ENCODE measurements at regions not wholly inside any gene's neighbourhood (a gene's known extent, or its start where the extent isn't known, plus 50 kb on each side); places are given as distances from the start of the nearest gene placed in this dataset.

DNA sequence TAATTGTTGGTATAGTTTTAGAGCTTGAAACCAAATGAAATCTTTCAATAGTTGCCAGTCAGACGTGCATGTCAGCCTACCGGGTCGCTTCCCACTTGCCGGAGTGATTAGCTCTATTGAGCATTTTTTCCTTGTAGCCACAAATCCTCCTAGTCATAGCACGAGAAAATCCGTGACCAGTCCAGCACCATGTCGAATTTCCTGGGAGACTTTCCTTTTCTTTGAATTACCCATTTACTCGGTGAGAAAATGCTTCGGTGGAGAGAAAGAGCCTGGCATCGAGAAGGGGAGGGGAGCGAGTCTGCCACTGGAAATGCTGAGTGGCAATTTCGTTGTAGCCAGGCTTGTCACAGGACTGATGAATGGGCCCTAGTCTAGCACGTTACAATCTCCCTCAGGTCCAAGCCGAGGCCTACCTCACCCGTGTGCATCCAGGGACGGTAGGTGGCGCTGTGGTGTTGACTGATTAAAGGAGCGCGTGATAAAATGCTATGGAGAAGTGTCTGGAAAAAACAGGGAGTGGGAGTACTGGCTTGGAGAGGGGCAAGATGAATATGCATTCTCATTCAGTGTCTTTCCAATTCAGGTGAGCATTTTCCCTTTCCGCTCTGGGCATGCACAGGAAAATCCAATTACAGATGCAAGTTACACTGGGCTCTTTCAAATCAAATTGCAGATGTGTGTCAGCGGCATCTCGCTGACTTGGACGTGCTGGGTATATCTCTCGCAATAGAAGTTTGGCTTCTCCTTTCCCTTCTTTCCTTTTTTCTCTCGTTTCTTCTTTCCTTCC lies 238.8 kb downstream of the EDEM1 start:
- Histone ChIP-seq H3K36me3 (replicated peaks; ENCODE audit: insufficient read depth, low read length) (no peaks in the 10 kb centered on the region), H3K27ac (ENCODE audit: low read length) (no peak overlapping the region), H3K27me3 (replicated peaks; ENCODE audit: insufficient read depth, low read length) (no peaks in the 10 kb centered on the region), H3K9ac (ENCODE audit: low read length) (no peak overlapping the region), H4K20me1 (ENCODE audit: insufficient read depth, low read length) (no peaks in the 10 kb centered on the region), H3K4me3 (ENCODE audit: low read length) (no peak overlapping the region), H2AFZ (ENCODE audit: low read length) (no peak overlapping the region), H3F3A (ENCODE audit: insufficient read depth, low read length) (no peaks in the 10 kb centered on the region), H3K79me2 (ENCODE audit: low read length) (no peaks in the 10 kb centered on the region), H3K4me1 (ENCODE audit: low read length) (0 out of 2 replicates have a peak, but pooled peaks cover 3% of the 10 kb centered on the region), H3K9me3 (replicated peaks; ENCODE audit: insufficient read depth, low read length) (no peaks in the 10 kb centered on the region), H3K4me2 (ENCODE audit: low read depth, low read length) (no peak overlapping the region), H3K9me2 (replicated peaks; ENCODE audit: insufficient read depth, low read length) (no peaks in the 10 kb centered on the region)
- DNase-seq = peak; percentile 78
- no peak for TF ChIP-seq EZH2phosphoT487 (IDR thresholded peaks at IDR 0.05; ENCODE audit: low read length)
- peak; percentile 93 for TF ChIP-seq CTCF (IDR thresholded peaks at IDR 0.05; ENCODE audit: low read length)

DNA sequence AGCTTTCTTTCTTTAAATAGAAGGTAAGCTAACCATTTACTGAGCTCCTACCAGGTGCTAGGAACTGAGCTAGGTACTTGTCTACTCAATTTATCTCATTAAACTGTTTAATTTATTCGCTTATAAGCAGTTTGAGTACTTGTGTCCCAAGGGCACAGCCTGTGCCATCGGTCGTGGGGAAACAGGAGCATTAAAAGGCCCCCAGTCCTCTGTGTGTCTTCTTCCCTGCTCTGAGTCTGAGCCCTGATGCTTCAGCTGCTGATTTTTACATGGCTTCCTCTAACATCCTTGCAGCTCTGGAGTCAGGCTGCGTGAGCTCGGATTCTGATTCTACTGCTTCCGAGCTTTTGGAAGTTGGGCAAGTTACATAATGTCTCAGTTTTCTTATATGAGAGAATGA lies 239.5 kb downstream of the EDEM1 start:
- Histone ChIP-seq H3K27me3 (replicated peaks; ENCODE audit: insufficient read depth, low read length) (no peaks in the 10 kb centered on the region), H3F3A (ENCODE audit: insufficient read depth, low read length) (no peaks in the 10 kb centered on the region), H3K4me3 (ENCODE audit: low read length) (no peak overlapping the region), H3K27ac (ENCODE audit: low read length) (no peak overlapping the region), H3K36me3 (replicated peaks; ENCODE audit: insufficient read depth, low read length) (no peaks in the 10 kb centered on the region), H3K9me2 (replicated peaks; ENCODE audit: insufficient read depth, low read length) (no peaks in the 10 kb centered on the region), H3K4me1 (ENCODE audit: low read length) (0 out of 2 replicates have a peak, but pooled peaks cover 3% of the 10 kb centered on the region), H3K4me2 (ENCODE audit: low read depth, low read length) (no peak overlapping the region), H3K9ac (ENCODE audit: low read length) (no peak overlapping the region), H3K79me2 (ENCODE audit: low read length) (no peaks in the 10 kb centered on the region), H2AFZ (ENCODE audit: low read length) (no peak overlapping the region), H3K9me3 (replicated peaks; ENCODE audit: insufficient read depth, low read length) (no peaks in the 10 kb centered on the region), H4K20me1 (ENCODE audit: insufficient read depth, low read length) (no peaks in the 10 kb centered on the region)
- TF ChIP-seq CTCF (IDR thresholded peaks at IDR 0.05; ENCODE audit: low read length) = no peak
- DNase-seq = no peak

DNA sequence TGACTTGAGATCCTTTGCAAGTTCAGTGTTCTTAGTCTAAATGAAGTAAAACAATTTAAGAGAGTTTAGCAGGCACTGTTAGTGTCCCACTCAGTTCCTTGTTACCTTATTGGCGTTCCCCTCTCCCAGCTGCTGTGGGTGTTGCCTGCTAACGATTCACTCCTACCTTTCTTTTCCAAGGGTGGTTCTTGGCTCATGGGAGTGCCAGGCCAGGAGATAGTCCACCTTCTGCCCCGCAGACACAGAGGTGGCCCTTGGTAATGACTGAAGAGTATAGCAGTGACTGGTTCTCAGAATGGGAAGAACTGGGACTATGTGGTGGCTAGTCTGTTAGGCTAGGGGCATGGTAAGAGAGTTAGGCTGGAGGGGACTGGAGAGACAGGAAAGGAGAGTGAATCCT lies 240.4 kb downstream of the EDEM1 start:
- H3K9ac ChIP-seq (ENCODE audit: low read length) = no peak overlapping the region
- DNase-seq = no peak
- H3K4me2 ChIP-seq (ENCODE audit: low read depth, low read length) = no peak overlapping the region
- no peaks in the 10 kb centered on the region for H3K9me2 ChIP-seq (replicated peaks; ENCODE audit: insufficient read depth, low read length)
- H3K4me1 ChIP-seq (ENCODE audit: low read length) = 0 out of 2 replicates have a peak, but pooled peaks cover 3% of the 10 kb centered on the region
- no peaks in the 10 kb centered on the region for H3F3A ChIP-seq (ENCODE audit: insufficient read depth, low read length)
- TF ChIP-seq EZH2 (optimal IDR thresholded peaks at IDR 0.05; ENCODE audit: low read depth, low read length) (no peak), CTCF (IDR thresholded peaks at IDR 0.05; ENCODE audit: low read length) (no peak), EZH2phosphoT487 (IDR thresholded peaks at IDR 0.05; ENCODE audit: low read length) (no peak)
- H3K79me2 ChIP-seq (ENCODE audit: low read length) = no peaks in the 10 kb centered on the region
- H3K27ac ChIP-seq (ENCODE audit: low read length) = no peak overlapping the region
- H3K27me3 ChIP-seq (replicated peaks; ENCODE audit: insufficient read depth, low read length) = no peaks in the 10 kb centered on the region
- no peak overlapping the region for H3K4me3 ChIP-seq (ENCODE audit: low read length)
- no peak overlapping the region for H2AFZ ChIP-seq (ENCODE audit: low read length)
- no peaks in the 10 kb centered on the region for H3K9me3 ChIP-seq (replicated peaks; ENCODE audit: insufficient read depth, low read length)
- no peaks in the 10 kb centered on the region for H3K36me3 ChIP-seq (replicated peaks; ENCODE audit: insufficient read depth, low read length)
- H4K20me1 ChIP-seq (ENCODE audit: insufficient read depth, low read length) = no peaks in the 10 kb centered on the region
